Fibroblast of mammary gland (primary cell): ENCODE measurements at regions not wholly inside any gene's neighbourhood (a gene's known extent, or its start where the extent isn't known, plus 50 kb on each side); places are given as distances from the start of the nearest gene placed in this dataset.

ENCODE experiments used
- DNase-seq: peaks from one replicate; pipeline ENCODE4 v3.0.0-alpha.2; 2010; ENCODE audit warnings: low read depth
- H3K4me3 ChIP-seq: 2 replicates; pipeline ENCODE4 v1.5.1; 2011; ENCODE audit warnings: low read depth, mild to moderate bottlenecking, low read length, moderate library complexity; ENCODE audit not compliant: control insufficient read depth
- CTCF ChIP-seq: conservative IDR thresholded peaks from 2 replicates; pipeline ENCODE4 v1.5.1; 2011; ENCODE audit warnings: low read depth, low read length, inconsistent platforms; ENCODE audit not compliant: control insufficient read depth, insufficient read depth

- no peak for TF ChIP-seq CTCF
- DNase-seq = peak; percentile 97
- no peak overlapping the region for H3K4me3 ChIP-seq
Measured at GRCh38 chr5:82356808-82357671, 78.9 kb upstream of the RPS23 start.

- H3K4me3 ChIP-seq = no peak overlapping the region
- peak; percentile 76 for DNase-seq
- no peak for TF ChIP-seq CTCF
Measured at GRCh38 chr5:82356021-82356420, 77.9 kb upstream of the RPS23 start.

GRCh38 chr5:82355496-82355895 lies 77.3 kb upstream of the RPS23 start:
- TF ChIP-seq CTCF = no peak
- DNase-seq = no peak
- H3K4me3 ChIP-seq = no peak overlapping the region

- no peak for TF ChIP-seq CTCF
- H3K4me3 ChIP-seq = no peak overlapping the region
- no peak for DNase-seq
Measured at GRCh38 chr5:82355053-82355452, 76.9 kb upstream of the RPS23 start.

- DNase-seq = no peak
- no peak for TF ChIP-seq CTCF
- no peak overlapping the region for H3K4me3 ChIP-seq
Measured at GRCh38 chr5:82354543-82354942, 76.4 kb upstream of the RPS23 start.

- H3K4me3 ChIP-seq = no peak overlapping the region
- DNase-seq = no peak
- no peak for TF ChIP-seq CTCF
Measured at GRCh38 chr5:82353522-82353921, 75.4 kb upstream of the RPS23 start.
